Fibroblast of lung (primary cell): ENCODE measurements at regions not wholly inside any gene's neighbourhood (a gene's known extent, or its start where the extent isn't known, plus 50 kb on each side); places are given as distances from the start of the nearest gene placed in this dataset.

Experiments used
- CTCF ChIP-seq, 2 donors: IDR thresholded peaks in 1 of 2; conservative IDR thresholded peaks in 1 of 2; 1 replicate in 1 of 2; 2 replicates in 1 of 2; pipeline ENCODE4 v1.5.1; 2011 to 2012; ENCODE audit warnings: low read length in 2 of 2, control low read depth in 1 of 2, inconsistent platforms in 1 of 2, low read depth in 1 of 2, mild to moderate bottlenecking in 1 of 2
- EZH2 ChIP-seq: IDR thresholded peaks from 2 replicates; pipeline ENCODE4 v1.5.1; 2012; ENCODE audit warnings: low read length, control low read depth, mild to moderate bottlenecking; ENCODE audit errors: missing control alignments

- TF ChIP-seq CTCF (conservative IDR thresholded peaks at IDR 0.05 in 1 of 2, IDR thresholded peaks at IDR 0.05 in 1 of 2; ENCODE audit: low read depth in 1 of 2, low read length in 2 of 2) (no peak), EZH2 (no peak)
Observed at GRCh38 chrX:122119361-122119760, 1064.7 kb upstream of the GRIA3 start.
